A673 (cell line): ENCODE measurements at regions not wholly inside any gene's neighbourhood (a gene's known extent, or its start where the extent isn't known, plus 50 kb on each side); places are given as distances from the start of the nearest gene placed in this dataset.

ENCODE experiments used
- BruUV-seq: library from RNA; stranded (reverse); fragments of 400-500 nt; replicated peaks from 2 replicates; lab custom pipeline; 2021; lab: Mats Ljungman, UMichigan
- CTCF ChIA-PET: fragments of 300-600 bp; sonication (Branson Sonifier 250); formaldehyde crosslinking; loops from one replicate; lab custom pipeline; 2022; ENCODE audit warnings: antibody characterized with exemption; lab: Charles Lee
- POLR2A ChIA-PET: fragments of 300-600 bp; sonication (Branson Sonifier 250); formaldehyde crosslinking; loops from one replicate; lab custom pipeline; 2022; ENCODE audit warnings: antibody characterized with exemption; ENCODE audit not compliant: low non-redundant PET; lab: Charles Lee
- DNase-seq: peaks from one replicate; pipeline ENCODE4 v3.0.0-alpha.2; 2015; ENCODE audit warnings: low spot score
- H3K27ac ChIP-seq: fragments of 200-600 bp; sonication (generic); 2 replicates; pipeline ENCODE4 v1.5.1; 2016; ENCODE audit warnings: mixed run types, low read depth, mild to moderate bottlenecking, mixed read lengths, antibody characterized with exemption, low read length; ENCODE audit not compliant: poor library complexity, severe bottlenecking
- H3K27me3 ChIP-seq: fragments of 200-600 bp; sonication (generic); replicated peaks from 2 replicates; pipeline ENCODE4 v1.6.1; 2017; ENCODE audit warnings: mixed run types, low read depth, mild to moderate bottlenecking, mixed read lengths, antibody characterized with exemption, low read length; ENCODE audit not compliant: insufficient read depth, poor library complexity
- H3K36me3 ChIP-seq: fragments of 200-600 bp; sonication (generic); 2 replicates; pipeline ENCODE4 v1.6.1; 2016; ENCODE audit warnings: mixed run types, mild to moderate bottlenecking, mixed read lengths, antibody characterized with exemption, low read length; ENCODE audit not compliant: insufficient read depth, poor library complexity, severe bottlenecking
- H3K4me1 ChIP-seq: fragments of 200-600 bp; sonication (generic); 2 replicates; pipeline ENCODE4 v1.6.1; 2017; ENCODE audit warnings: mixed run types, mild to moderate bottlenecking, mixed read lengths, antibody characterized with exemption, low read length; ENCODE audit not compliant: insufficient read depth, poor library complexity, severe bottlenecking
- H3K4me3 ChIP-seq: fragments of 200-600 bp; sonication (generic); 2 replicates; pipeline ENCODE4 v1.5.1; 2016; ENCODE audit warnings: low read depth, mixed run types, mild to moderate bottlenecking, mixed read lengths, low read length; ENCODE audit not compliant: poor library complexity, severe bottlenecking
- H3K9me3 ChIP-seq: fragments of 200-600 bp; sonication (generic); 2 replicates; pipeline ENCODE4 v1.6.1; 2016; ENCODE audit warnings: mixed run types, low read depth, mild to moderate bottlenecking, mixed read lengths, antibody characterized with exemption, low read length; ENCODE audit not compliant: poor library complexity, severe bottlenecking
- CTCF ChIP-seq: fragments of 300-800, 200-600 bp; sonication (generic); conservative IDR thresholded peaks from 2 replicates; pipeline ENCODE4 v1.5.1; 2017; ENCODE audit warnings: low read depth, mild to moderate bottlenecking, antibody characterized with exemption, low read length, moderate library complexity, mixed read lengths
- EZH2 ChIP-seq: fragments of 200-600 bp; sonication (generic); IDR thresholded peaks from 2 replicates; pipeline ENCODE4 v1.6.1; 2017; ENCODE audit warnings: borderline replicate concordance, low read depth, mild to moderate bottlenecking, mixed read lengths, antibody characterized with exemption, low read length; ENCODE audit not compliant: poor library complexity, severe bottlenecking
- intact Hi-C: fragments of 100-400 bp; cut with micrococcal nuclease; formaldehyde crosslinking; loops from one replicate; pipeline ENCODE4 v1.10.0; 2022; ENCODE audit not compliant: unreplicated experiment

GRCh38 chr21:24727803-24728440 is 879.4 kb downstream of the MRPL39 start:
- Histone ChIP-seq H3K27me3 (no peaks in the 10 kb centered on the region), H3K27ac (no peak overlapping the region), H3K9me3 (no peaks in the 10 kb centered on the region), H3K4me3 (no peak overlapping the region), H3K36me3 (no peaks in the 10 kb centered on the region), H3K4me1 (no peaks in the 10 kb centered on the region)
- intact Hi-C loops: no loop called here
- BruUV-seq: no TSS peak
- no peak for DNase-seq
- CTCF ChIA-PET: no interaction called here
- TF ChIP-seq CTCF (no peak), EZH2 (no peak)
- POLR2A ChIA-PET: no interaction called here

- peaks cover 20% of the 10 kb centered on the region for H3K9me3 ChIP-seq
- H3K4me1 ChIP-seq: no peaks in the 10 kb centered on the region
- no TSS peak for BruUV-seq
- POLR2A ChIA-PET: no interaction called here
- no peak overlapping the region for H3K4me3 ChIP-seq
- H3K27me3 ChIP-seq: no peaks in the 10 kb centered on the region
- H3K27ac ChIP-seq: no peak overlapping the region
- TF ChIP-seq CTCF (no peak), EZH2 (no peak)
- DNase-seq: no peak
- intact Hi-C loops: no loop called here
- CTCF ChIA-PET: no interaction called here
- H3K36me3 ChIP-seq: no peaks in the 10 kb centered on the region
These were observed 890.9 kb downstream of the MRPL39 start for GRCh38 chr21:24716281-24716918.

GRCh38 chr21:24714646-24715200 is 892.6 kb downstream of the MRPL39 start:
- Histone ChIP-seq H3K4me1 (no peaks in the 10 kb centered on the region), H3K9me3 (peaks cover 15% of the 10 kb centered on the region), H3K27me3 (no peaks in the 10 kb centered on the region), H3K27ac (no peak overlapping the region), H3K36me3 (no peaks in the 10 kb centered on the region), H3K4me3 (no peak overlapping the region)
- DNase-seq: no peak
- BruUV-seq: no TSS peak
- CTCF ChIA-PET: no interaction called here
- TF ChIP-seq EZH2 (no peak), CTCF (no peak)
- POLR2A ChIA-PET: no interaction called here
- intact Hi-C loops: no loop called here
